Natural killer cell treated with Interleukin-12 subunit alpha and Interleukin-12 subunit beta and Interleukin-15 and Interleukin-18, amount 100 ng/mL, for 72 hours (primary cell): ENCODE measurements at regions not wholly inside any gene's neighbourhood (a gene's known extent, or its start where the extent isn't known, plus 50 kb on each side); places are given as distances from the start of the nearest gene placed in this dataset.

Experiments used
- ATAC-seq, 2 donors: fragments of 150-1000 bp; cut with Tn5 transposase in 1 of 2; sonication (Bioruptor Pico), chemical (Tn5 transposase) in 1 of 2; 2 replicates each; pipeline ENCODE4 v1.10.0; 2021
- DNase-seq: peaks from one replicate; pipeline ENCODE4 v3.0.0; 2022; ENCODE audit warnings: low spot score
- H3K27ac Mint-ChIP-seq, 2 donors: 1 replicate in 1 of 2; 2 replicates in 1 of 2; pipeline ENCODE4 v1.8.0; 2022; ENCODE audit warnings: mixed read lengths in 2 of 2, mild to moderate bottlenecking in 1 of 2, moderate library complexity in 1 of 2
- H3K27me3 Mint-ChIP-seq, 2 donors: 1 replicate in 1 of 2; 2 replicates in 1 of 2; pipeline ENCODE4 v1.8.0; 2022; ENCODE audit warnings: mixed read lengths in 2 of 2
- H3K36me3 Mint-ChIP-seq: one replicate; pipeline ENCODE4 v1.8.0; 2022; ENCODE audit warnings: mixed read lengths
- H3K4me1 Mint-ChIP-seq, 2 donors: 1 replicate in 1 of 2; 2 replicates in 1 of 2; pipeline ENCODE4 v1.8.0; 2022; ENCODE audit warnings: low read depth in 2 of 2, mixed read lengths in 2 of 2, mild to moderate bottlenecking in 1 of 2
- H3K4me3 Mint-ChIP-seq: one replicate; pipeline ENCODE4 v1.8.0; 2022; ENCODE audit warnings: mixed read lengths
- H3K9me3 Mint-ChIP-seq: 2 replicates; pipeline ENCODE4 v1.8.0; 2022; ENCODE audit warnings: mixed read lengths

DNA sequence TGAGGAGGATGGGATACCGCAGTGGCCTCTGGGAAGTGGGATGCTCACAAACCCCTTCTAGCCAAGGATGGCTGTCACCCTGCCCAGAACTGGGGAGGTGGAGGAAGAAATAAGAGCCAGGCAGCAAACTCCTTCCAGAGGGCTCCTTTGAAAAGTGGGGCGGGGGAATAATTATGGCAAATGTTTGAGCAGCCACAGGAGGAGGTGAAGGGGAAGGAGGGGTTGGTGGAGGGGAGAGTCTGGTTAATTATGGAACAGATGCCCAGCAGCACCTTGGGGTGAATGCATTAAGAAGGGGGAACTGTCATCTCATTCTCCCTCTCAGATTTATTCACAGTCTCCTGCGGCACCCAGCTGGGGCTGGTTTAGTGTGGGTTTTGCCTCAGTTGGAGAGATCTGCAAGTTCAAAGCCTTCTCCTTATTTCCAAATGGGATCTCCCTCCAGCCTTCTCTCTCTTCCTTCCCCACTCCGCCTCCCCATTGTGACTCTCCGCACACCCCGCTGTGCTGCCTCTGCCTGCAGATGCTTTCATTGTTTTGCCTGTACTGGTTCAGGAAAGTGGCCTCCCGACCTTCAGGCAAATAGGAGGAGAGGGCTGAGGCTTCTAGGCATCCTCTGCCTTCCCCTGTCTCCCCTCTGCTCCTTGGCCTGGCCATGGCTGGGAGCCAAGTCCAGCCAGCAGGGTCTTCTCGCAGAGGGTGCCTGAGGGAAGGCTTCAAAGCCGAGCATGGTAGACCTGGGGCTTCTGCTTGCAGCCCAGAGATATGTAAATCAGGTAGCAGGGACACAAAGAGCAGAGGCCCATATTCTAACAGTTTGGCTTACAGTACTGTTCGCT lies 457.2 kb upstream of the MEX3C start:
- H3K27ac Mint-ChIP-seq = no peak overlapping the region
- peak in 1 of 2 donors; percentile 16 for ATAC-seq
- DNase-seq = no peak
- no peaks in the 10 kb centered on the region for H3K36me3 Mint-ChIP-seq
- H3K27me3 Mint-ChIP-seq = peaks cover 18 to 41% of the 10 kb centered on the region in 2 donors
- no peak overlapping the region for H3K4me3 Mint-ChIP-seq
- H3K9me3 Mint-ChIP-seq = no peaks in the 10 kb centered on the region
- no peaks in the 10 kb centered on the region for H3K4me1 Mint-ChIP-seq

DNA sequence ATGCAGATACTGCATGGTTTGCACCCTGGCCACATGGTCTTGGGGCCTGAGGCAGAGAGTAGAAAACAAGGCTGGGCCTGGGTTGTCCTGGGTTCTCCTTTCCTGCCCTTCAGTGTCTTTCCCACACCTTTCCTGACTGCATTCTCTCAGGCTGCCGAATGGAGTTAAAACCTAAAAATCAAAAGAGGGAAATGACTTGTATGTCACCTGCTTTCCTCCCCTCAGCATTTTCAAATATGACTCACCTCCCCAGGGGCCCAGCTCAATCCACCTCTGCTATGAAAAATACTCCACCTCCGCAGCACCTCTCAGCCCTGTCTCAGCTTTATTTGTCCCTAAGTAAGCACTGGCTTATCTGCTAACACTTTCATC lies 457.8 kb upstream of the MEX3C start:
- DNase-seq (no peak), ATAC-seq (no peak)
- Mint-ChIP-seq H3K27ac (no peak overlapping the region), H3K4me1 (no peaks in the 10 kb centered on the region), H3K4me3 (no peak overlapping the region), H3K27me3 (peaks cover 22 to 47% of the 10 kb centered on the region in 2 donors), H3K9me3 (no peaks in the 10 kb centered on the region), H3K36me3 (no peaks in the 10 kb centered on the region)

DNA sequence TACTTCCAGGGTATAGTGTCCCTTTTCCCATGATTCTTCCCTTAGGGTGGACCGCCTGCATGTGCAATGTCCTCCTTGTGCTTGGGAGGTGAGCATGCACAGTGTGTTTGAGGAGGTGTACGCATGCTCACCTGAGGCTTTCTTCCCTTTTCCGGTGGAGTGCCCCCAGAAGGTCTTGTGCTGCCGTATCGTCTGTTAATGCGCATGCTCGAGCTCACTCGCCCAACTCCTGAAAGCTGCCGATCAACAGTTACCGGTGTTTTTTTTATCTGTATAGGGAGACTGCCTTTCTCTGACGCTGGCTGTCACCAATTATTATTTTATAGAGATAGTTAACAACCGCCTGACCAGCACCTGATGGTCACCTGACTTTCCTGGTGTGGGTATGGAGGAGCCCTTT lies 458.8 kb upstream of the MEX3C start:
- Mint-ChIP-seq H3K27ac (no peak overlapping the region), H3K9me3 (no peaks in the 10 kb centered on the region), H3K4me1 (no peaks in the 10 kb centered on the region), H3K4me3 (no peak overlapping the region), H3K36me3 (no peaks in the 10 kb centered on the region), H3K27me3 (peaks cover 16 to 40% of the 10 kb centered on the region in 2 donors)
- DNase-seq (no peak), ATAC-seq (no peak)

DNA sequence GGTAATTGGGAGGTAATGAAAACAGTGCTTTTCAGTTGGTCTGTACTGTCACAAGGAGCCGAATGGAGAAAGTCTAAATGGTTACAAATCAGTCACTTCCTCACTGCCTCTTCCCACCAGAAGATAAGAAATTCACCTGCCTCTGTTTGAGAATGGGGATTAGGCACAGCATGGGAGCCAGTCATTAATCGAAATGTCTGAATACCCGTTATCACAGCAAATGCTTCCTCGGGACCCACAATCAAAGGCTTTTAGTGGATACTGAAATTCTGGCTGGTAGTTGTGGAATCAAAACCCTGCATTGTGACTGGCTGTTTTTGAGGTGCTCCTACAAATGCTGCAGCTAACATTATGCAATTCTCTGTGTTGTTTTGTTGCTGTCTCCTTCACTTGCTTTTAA lies 461.0 kb upstream of the MEX3C start:
- no peak for DNase-seq
- H3K4me1 Mint-ChIP-seq = no peaks in the 10 kb centered on the region

DNA sequence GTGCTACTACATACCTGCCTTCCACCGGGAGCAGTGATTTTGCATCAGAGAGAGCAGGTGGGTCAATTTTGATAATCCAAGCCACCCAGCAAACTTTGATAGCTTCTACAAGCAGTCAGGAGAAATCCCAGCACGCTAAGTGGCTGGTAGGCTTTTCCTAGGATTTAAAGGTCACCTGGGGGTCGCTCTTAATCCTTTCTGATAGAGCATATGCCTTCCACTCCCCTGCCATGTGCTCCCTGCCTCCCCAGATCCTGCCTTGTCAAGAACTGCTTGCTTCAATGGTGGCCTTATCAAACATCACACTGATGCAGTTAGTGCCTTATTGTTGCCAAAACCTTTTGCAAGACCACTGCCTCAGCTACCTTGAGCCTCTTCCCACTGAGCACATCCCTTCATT lies 462.3 kb upstream of the MEX3C start:
- Mint-ChIP-seq H3K27me3 (peaks cover 23 to 60% of the 10 kb centered on the region in 2 donors), H3K27ac (no peak overlapping the region), H3K9me3 (no peaks in the 10 kb centered on the region), H3K4me3 (no peak overlapping the region), H3K36me3 (no peaks in the 10 kb centered on the region), H3K4me1 (no peaks in the 10 kb centered on the region)
- no peak for DNase-seq
- ATAC-seq = no peak

More for the DNA sequence above, 461.0 kb upstream of the MEX3C start:
- ATAC-seq = no peak
- Mint-ChIP-seq H3K4me3 (no peak overlapping the region), H3K36me3 (no peaks in the 10 kb centered on the region), H3K27ac (no peak overlapping the region), H3K9me3 (no peaks in the 10 kb centered on the region), H3K27me3 (peaks cover 18 to 47% of the 10 kb centered on the region in 2 donors)

DNA sequence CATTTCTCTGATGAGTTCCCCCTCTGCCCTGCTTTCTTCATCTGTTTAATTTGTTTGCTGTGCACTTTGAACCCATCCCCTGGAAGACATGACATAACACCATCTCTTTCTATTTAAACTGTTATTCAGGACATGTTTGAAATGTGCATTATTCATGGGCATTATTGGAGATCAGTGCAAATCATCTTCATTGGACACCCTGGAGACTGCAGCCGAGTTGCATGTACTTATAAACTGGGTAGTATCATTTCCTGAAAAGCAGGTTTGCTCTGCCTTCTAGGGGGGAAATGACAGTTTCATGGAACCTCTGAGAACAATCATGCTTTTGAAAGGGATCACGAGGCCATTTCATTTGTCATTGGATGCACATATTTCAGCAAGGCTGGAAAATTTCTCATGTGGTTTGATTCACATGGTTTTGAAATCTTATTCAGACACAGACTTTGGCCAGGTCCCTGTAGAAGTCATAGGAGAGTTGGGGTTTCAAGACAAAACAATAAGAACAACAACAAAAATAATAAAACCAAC lies 462.8 kb upstream of the MEX3C start:
- peaks cover 23 to 64% of the 10 kb centered on the region in 2 donors for H3K27me3 Mint-ChIP-seq
- DNase-seq = no peak
- H3K9me3 Mint-ChIP-seq = no peaks in the 10 kb centered on the region
- H3K4me1 Mint-ChIP-seq = no peaks in the 10 kb centered on the region
- H3K4me3 Mint-ChIP-seq = no peak overlapping the region
- ATAC-seq = no peak
- H3K27ac Mint-ChIP-seq = no peak overlapping the region
- no peaks in the 10 kb centered on the region for H3K36me3 Mint-ChIP-seq

DNA sequence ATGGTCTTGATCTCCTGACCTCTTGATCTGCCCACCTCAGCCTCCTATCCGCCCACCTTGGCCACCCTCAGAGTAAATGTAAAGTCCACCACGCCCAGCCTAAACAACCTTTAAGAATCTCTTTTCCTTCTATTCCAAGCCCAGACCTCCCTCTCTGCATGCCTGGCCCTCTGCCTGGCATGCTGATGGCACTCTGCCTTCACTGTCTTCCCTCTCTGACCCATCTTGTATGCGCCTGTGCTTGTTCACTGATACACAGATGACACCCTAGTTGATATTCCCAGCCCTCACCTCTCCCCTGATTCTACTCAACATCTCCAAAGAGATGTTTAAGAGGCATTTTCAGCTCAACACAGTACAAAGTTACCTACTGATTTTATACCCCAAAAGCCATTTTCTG lies 466.8 kb upstream of the MEX3C start:
- ATAC-seq = no peak
- no peak for DNase-seq
- Mint-ChIP-seq H3K27ac (no peak overlapping the region), H3K36me3 (no peaks in the 10 kb centered on the region), H3K27me3 (peaks cover 29 to 50% of the 10 kb centered on the region in 2 donors), H3K4me1 (peaks cover 4 to 6% of the 10 kb centered on the region in 2 donors), H3K4me3 (no peak overlapping the region), H3K9me3 (no peaks in the 10 kb centered on the region)

DNA sequence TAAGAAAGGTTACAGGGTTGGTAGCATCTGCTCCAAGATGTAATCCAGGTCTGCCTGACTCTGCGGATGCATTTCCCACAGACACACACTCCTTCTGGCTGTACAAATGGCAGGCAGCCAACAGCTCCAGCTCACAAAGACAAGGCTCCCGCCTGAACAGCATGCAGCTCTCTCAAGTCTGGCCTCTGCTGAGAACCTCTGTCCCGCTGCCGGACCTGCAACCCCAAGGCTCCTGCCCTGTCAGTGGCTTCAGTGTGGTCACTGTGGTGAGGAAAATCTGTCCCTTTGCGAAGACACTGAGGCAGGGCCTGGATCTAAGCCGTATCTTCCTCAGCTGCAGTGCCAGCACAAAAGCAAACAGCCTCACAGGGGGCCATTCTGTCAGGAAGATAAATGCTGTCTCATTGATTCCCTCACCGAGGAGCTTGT lies 469.3 kb upstream of the MEX3C start:
- DNase-seq (no peak), ATAC-seq (no peak)
- Mint-ChIP-seq H3K27me3 (peaks cover 30 to 46% of the 10 kb centered on the region in 2 donors), H3K9me3 (no peaks in the 10 kb centered on the region), H3K4me3 (no peak overlapping the region), H3K27ac (no peak overlapping the region), H3K36me3 (no peaks in the 10 kb centered on the region), H3K4me1 (peaks cover 4 to 6% of the 10 kb centered on the region in 2 donors)

DNA sequence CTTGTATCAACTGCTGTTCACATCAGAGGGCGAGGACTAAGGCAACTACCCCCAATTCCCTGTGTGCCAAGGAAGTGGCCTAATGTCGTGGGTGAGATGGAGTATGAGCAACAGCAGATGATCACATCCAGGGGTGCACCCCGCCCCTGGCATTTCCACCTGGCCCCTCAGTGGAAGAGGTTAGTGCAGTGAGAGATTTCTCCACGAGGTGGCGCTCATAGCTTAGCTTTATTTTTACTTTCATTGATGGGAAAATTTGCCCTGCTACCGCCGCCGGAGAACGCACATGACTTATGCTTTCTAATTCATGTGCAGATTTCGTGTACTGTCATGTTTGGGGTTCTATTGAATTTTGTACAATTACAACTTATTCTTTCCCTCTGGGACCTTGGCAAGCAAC lies 470.6 kb upstream of the MEX3C start:
- H3K36me3 Mint-ChIP-seq = no peaks in the 10 kb centered on the region
- H3K27me3 Mint-ChIP-seq = peaks cover 22 to 39% of the 10 kb centered on the region in 2 donors
- no peak overlapping the region for H3K27ac Mint-ChIP-seq
- no peak overlapping the region for H3K4me3 Mint-ChIP-seq
- no peak for DNase-seq
- no peaks in the 10 kb centered on the region for H3K9me3 Mint-ChIP-seq
- peaks cover 4 to 6% of the 10 kb centered on the region in 2 donors for H3K4me1 Mint-ChIP-seq
- ATAC-seq = no peak

DNA sequence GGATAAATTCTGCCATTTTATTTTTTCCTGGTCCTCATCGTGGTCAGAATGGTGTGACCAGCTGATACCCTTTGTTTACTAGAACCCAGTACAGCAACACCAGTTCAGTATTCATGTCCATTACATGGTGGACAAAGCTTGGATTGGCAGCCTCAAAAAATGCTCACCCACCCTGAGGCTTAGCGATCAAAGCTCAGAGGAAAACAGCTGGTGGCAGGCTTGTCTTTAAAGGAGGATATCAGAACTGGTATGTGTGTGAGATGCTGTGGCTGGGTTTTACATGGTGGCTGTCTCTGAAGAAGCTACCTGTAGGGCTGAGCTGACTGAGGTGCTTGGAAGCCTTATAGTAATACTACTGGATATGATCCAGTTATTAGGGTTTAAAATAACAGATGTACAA lies 471.1 kb upstream of the MEX3C start:
- no peaks in the 10 kb centered on the region for H3K9me3 Mint-ChIP-seq
- H3K36me3 Mint-ChIP-seq = no peaks in the 10 kb centered on the region
- ATAC-seq (no peak), DNase-seq (no peak)
- H3K27me3 Mint-ChIP-seq = peaks cover 22 to 42% of the 10 kb centered on the region in 2 donors
- peaks cover 4 to 6% of the 10 kb centered on the region in 2 donors for H3K4me1 Mint-ChIP-seq
- no peak overlapping the region for H3K4me3 Mint-ChIP-seq
- no peak overlapping the region for H3K27ac Mint-ChIP-seq

DNA sequence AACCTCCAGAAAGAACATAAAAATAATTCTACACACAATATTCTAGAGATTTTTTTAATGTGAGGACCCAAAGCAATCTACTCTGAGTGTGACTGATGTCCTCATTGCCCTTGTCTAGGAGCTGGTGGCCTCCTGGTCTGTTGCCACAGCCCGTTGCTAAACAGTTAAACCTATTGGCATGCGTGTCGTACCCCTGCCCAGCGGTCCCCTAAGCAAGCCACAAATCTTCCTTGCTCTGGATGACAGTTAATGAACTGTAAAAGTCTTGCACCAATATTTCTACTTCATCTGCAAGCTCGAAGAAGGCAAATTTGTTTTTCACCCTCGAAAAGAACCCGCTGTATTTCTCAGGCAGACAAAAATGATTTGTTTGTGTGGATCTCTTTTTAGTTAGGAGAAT lies 489.1 kb upstream of the MEX3C start:
- H3K9me3 Mint-ChIP-seq = peaks cover 5% of the 10 kb centered on the region
- H3K36me3 Mint-ChIP-seq = peaks cover 9% of the 10 kb centered on the region
- H3K27me3 Mint-ChIP-seq = peaks cover 0 to 28% of the 10 kb centered on the region in 2 donors
- no peaks in the 10 kb centered on the region for H3K4me1 Mint-ChIP-seq
- H3K27ac Mint-ChIP-seq = no peak overlapping the region
- DNase-seq (no peak), ATAC-seq (no peak)
- no peak overlapping the region for H3K4me3 Mint-ChIP-seq

DNA sequence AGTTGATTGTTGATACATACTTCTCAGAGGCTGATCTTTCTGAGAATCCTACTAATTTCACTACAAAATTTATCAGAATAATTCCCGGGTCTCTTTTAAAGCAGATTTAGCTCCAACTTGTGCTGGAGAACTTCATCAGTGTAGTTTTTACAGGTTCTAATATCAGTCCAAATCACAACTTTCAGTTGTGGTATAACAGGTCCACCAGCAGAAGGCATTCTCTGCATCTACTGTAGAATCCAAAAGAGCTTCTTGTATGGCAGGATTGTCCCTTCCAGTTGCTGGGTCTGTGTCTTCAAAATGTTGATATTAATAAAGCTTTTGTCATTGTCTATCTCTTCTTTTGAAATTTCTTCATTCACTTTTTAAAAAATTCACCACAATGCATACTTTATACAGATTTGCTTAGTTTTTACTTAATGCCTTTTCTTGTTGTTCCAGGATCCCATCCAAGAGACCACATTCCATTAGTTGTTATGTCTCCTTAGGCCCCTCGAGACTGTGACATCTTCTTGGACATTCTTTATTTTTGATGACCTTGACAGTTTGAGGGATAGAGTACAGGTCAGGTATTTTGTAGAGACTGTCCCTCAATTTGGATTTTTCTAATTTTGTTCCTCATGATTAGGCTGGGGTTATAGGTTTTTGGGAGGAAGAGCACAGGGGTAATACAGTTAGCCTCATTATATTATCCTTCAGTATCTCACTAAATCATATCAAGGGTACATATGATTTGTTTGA lies 490.5 kb upstream of the MEX3C start:
- peaks cover 0 to 14% of the 10 kb centered on the region in 2 donors for H3K27me3 Mint-ChIP-seq
- no peaks in the 10 kb centered on the region for H3K36me3 Mint-ChIP-seq
- no peak for ATAC-seq
- no peak for DNase-seq
- peaks cover 5% of the 10 kb centered on the region for H3K9me3 Mint-ChIP-seq
- H3K4me3 Mint-ChIP-seq = no peak overlapping the region
- H3K27ac Mint-ChIP-seq = no peak overlapping the region
- H3K4me1 Mint-ChIP-seq = no peaks in the 10 kb centered on the region

DNA sequence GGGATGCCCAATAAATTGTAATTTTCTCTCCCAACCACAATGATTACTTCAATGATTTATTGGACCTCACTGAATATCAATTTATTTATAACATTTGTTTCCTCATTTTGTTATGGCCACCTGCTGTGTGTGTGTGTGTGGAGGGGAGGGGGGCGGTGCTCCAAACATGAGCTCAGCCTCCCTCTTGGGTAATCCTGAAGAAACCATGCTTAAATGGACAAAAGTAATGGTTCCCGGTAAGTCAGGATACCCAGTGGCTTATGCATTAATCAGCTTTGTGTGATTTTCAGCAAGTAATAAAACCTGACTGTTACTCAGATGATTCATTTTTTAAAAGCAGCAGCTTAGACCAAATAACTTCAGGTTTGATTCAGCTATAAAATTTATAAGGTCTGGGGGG lies 495.1 kb upstream of the MEX3C start:
- ATAC-seq (no peak), DNase-seq (no peak)
- Mint-ChIP-seq H3K27me3 (no peaks in the 10 kb centered on the region), H3K4me3 (no peak overlapping the region), H3K9me3 (peaks cover 3% of the 10 kb centered on the region), H3K27ac (no peak overlapping the region), H3K36me3 (no peaks in the 10 kb centered on the region), H3K4me1 (no peaks in the 10 kb centered on the region)

DNA sequence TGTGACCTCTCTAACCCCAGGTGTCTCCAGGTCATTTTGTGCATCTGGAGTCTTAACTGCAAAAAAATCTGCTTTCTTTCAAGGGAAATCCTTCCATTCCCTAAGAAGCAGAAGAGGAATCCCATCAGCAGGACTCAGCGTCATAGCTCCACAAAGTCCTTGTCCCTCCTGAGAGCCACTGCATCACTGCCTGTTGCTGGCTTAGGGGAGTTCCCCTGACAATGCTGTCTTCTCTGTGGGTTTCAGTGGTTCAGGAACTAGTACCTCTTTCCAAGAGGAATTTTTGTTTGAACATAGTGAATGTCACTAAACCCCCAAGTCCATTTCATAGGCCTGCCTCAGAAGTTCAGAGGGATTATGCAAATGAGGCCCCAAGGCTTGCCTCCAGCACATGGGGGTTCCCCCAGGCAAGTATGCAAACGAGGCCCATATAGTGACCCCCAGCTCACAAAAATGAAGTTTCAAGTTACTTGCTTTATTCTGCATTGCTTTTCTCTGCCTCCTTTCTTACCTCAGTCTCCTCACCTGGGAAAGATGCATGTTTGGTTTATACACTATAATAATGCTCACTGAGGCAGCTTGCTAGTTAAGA lies 513.9 kb upstream of the MEX3C start:
- no peaks in the 10 kb centered on the region for H3K4me1 Mint-ChIP-seq
- peaks cover 29% of the 10 kb centered on the region for H3K9me3 Mint-ChIP-seq
- DNase-seq (no peak), ATAC-seq (no peak)
- H3K4me3 Mint-ChIP-seq = no peak overlapping the region
- H3K27ac Mint-ChIP-seq = no peak overlapping the region
- no peaks in the 10 kb centered on the region for H3K27me3 Mint-ChIP-seq
- H3K36me3 Mint-ChIP-seq = peaks cover 8% of the 10 kb centered on the region
